ENCODE measurements at regions not wholly inside any gene's neighbourhood (a gene's known extent, or its start where the extent isn't known, plus 50 kb on each side); places are given as distances from the start of the nearest gene placed in this dataset.

DNA sequence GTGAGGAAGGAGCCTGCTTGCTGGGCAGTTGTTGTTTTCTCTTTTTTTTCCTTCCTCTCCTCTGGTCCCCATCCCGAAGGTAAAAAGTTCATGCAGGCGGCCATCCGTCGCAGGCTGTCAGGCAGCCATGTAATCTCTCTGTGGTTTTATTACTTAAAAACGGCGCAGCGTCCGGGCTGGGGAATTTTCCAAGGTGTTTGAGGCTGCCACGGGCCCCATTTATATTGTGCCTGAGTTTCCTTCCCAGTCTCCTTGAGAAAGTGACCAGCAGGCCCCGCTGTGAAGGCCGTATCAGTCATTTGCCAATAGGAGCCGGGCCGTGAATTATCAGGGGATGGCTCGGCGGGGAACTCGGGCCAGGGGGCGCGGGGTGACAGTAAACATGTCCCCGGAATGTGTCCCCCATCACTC, 289.7 kb downstream of the PBX3 start:
- TF ChIP-seq, protein P1, sequence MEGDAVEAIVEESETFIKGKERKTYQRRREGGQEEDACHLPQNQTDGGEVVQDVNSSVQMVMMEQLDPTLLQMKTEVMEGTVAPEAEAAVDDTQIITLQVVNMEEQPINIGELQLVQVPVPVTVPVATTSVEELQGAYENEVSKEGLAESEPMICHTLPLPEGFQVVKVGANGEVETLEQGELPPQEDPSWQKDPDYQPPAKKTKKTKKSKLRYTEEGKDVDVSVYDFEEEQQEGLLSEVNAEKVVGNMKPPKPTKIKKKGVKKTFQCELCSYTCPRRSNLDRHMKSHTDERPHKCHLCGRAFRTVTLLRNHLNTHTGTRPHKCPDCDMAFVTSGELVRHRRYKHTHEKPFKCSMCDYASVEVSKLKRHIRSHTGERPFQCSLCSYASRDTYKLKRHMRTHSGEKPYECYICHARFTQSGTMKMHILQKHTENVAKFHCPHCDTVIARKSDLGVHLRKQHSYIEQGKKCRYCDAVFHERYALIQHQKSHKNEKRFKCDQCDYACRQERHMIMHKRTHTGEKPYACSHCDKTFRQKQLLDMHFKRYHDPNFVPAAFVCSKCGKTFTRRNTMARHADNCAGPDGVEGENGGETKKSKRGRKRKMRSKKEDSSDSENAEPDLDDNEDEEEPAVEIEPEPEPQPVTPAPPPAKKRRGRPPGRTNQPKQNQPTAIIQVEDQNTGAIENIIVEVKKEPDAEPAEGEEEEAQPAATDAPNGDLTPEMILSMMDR (conservative IDR thresholded peaks at IDR 0.05) = no peak
- TF ChIP-seq ZFX (IDR thresholded peaks at IDR 0.05) = no peak

Measured in C4-2B (cell line).